Endodermal cell (in vitro differentiated cells): ENCODE measurements at regions not wholly inside any gene's neighbourhood (a gene's known extent, or its start where the extent isn't known, plus 50 kb on each side); places are given as distances from the start of the nearest gene placed in this dataset.

Experiments
- DNase-seq: peaks from one replicate; pipeline ENCODE4 v3.0.0-alpha.2; 2017
- H3K27ac ChIP-seq: 2 replicates; pipeline ENCODE4 v1.5.1; 2013; ENCODE audit warnings: mild to moderate bottlenecking, low read depth, low read length, moderate library complexity
- H3K27me3 ChIP-seq: 2 replicates; pipeline ENCODE4 v1.6.1; 2013; ENCODE audit warnings: mild to moderate bottlenecking, low read length, moderate library complexity; ENCODE audit not compliant: insufficient read depth, control insufficient read depth, poor library complexity, severe bottlenecking
- H3K36me3 ChIP-seq: 2 replicates; pipeline ENCODE4 v1.7.0; 2013; ENCODE audit warnings: mild to moderate bottlenecking, low read length, moderate library complexity; ENCODE audit not compliant: control insufficient read depth, insufficient read depth
- H3K4me1 ChIP-seq: one replicate; pipeline ENCODE4 v1.7.0; 2013; ENCODE audit warnings: low read length; ENCODE audit not compliant: control insufficient read depth, insufficient read depth
- H3K4me3 ChIP-seq: 2 replicates; pipeline ENCODE4 v1.5.1; 2013; ENCODE audit warnings: mild to moderate bottlenecking, low read length, moderate library complexity
- H3K9ac ChIP-seq: 2 replicates; pipeline ENCODE4 v1.6.1; 2013; ENCODE audit warnings: mild to moderate bottlenecking, low read length, moderate library complexity; ENCODE audit not compliant: poor library complexity, severe bottlenecking; ENCODE audit errors: extremely low read depth
- H3K9me3 ChIP-seq: 2 replicates; pipeline ENCODE4 v1.6.1; 2013; ENCODE audit warnings: mild to moderate bottlenecking, low read length, moderate library complexity; ENCODE audit not compliant: control insufficient read depth
- H3K27ac Mint-ChIP-seq: 2 replicates; pipeline ENCODE4 v1.8.0; 2020; ENCODE audit warnings: mixed read lengths
- H3K27me3 Mint-ChIP-seq: 2 replicates; pipeline ENCODE4 v1.8.0; 2021; ENCODE audit warnings: mild to moderate bottlenecking, mixed read lengths; ENCODE audit not compliant: insufficient read depth
- H3K36me3 Mint-ChIP-seq: 2 replicates; pipeline ENCODE4 v1.8.0; 2020; ENCODE audit warnings: low read depth, mixed read lengths
- H3K4me1 Mint-ChIP-seq: 2 replicates; pipeline ENCODE4 v1.8.0; 2020; ENCODE audit warnings: mixed read lengths
- H3K4me3 Mint-ChIP-seq: 2 replicates; pipeline ENCODE4 v1.8.0; 2020; ENCODE audit warnings: mild to moderate bottlenecking, moderate library complexity, mixed read lengths
- H3K9me3 Mint-ChIP-seq: 2 replicates; pipeline ENCODE4 v1.8.0; 2020; ENCODE audit warnings: mild to moderate bottlenecking, mixed read lengths
- CTCF ChIP-seq: fragments of 200-600 bp; sonication (generic); conservative IDR thresholded peaks from 2 replicates; pipeline ENCODE4 v1.5.0; 2021; ENCODE audit warnings: antibody characterized with exemption, mild to moderate bottlenecking
- WGBS, 2 experiments: methylation state at CpG; one replicate each; pipeline versions ENCODE4 v1.1.5 to v1.1.7; 2013; ENCODE audit warnings: missing lambda C conversion rate in 2 of 2, mixed read lengths in 1 of 2; ENCODE audit not compliant: insufficient coverage in 1 of 2, insufficient read length in 1 of 2; 5-methylcytosine and 5-hydroxymethylcytosine counted together

GRCh38 chr4:18075823-18076433, 54.4 kb upstream of the LCORL start:
- Mint-ChIP-seq H3K4me1 (no peaks in the 10 kb centered on the region), H3K9me3 (peaks cover 6% of the 10 kb centered on the region), H3K27me3 (peaks cover 55% of the 10 kb centered on the region), H3K27ac (no peak overlapping the region), H3K36me3 (no peaks in the 10 kb centered on the region), H3K4me3 (no peak overlapping the region)
- 84 to 90% methylated on average over 6 to 8 of the region's 8 CpGs for WGBS, 2 experiments
- H3K36me3 ChIP-seq = no peaks in the 10 kb centered on the region
- DNase-seq = peak; percentile 81
- H3K4me1 ChIP-seq = no peaks in the 10 kb centered on the region
- H3K4me3 ChIP-seq = no peak overlapping the region
- H3K9ac ChIP-seq = no peak overlapping the region
- peak; percentile 67 for TF ChIP-seq CTCF
- H3K9me3 ChIP-seq = no peaks in the 10 kb centered on the region
- no peak overlapping the region for H3K27ac ChIP-seq
- H3K27me3 ChIP-seq = peaks cover 11% of the 10 kb centered on the region

- Mint-ChIP-seq H3K27ac (no peak overlapping the region), H3K4me1 (no peaks in the 10 kb centered on the region), H3K36me3 (no peaks in the 10 kb centered on the region), H3K9me3 (peaks cover 6% of the 10 kb centered on the region), H3K27me3 (peaks cover 42% of the 10 kb centered on the region), H3K4me3 (no peak overlapping the region)
- Histone ChIP-seq H3K4me1 (no peaks in the 10 kb centered on the region), H3K27ac (no peak overlapping the region), H3K4me3 (no peak overlapping the region), H3K36me3 (no peaks in the 10 kb centered on the region), H3K9ac (no peak overlapping the region), H3K27me3 (peaks cover 4% of the 10 kb centered on the region), H3K9me3 (no peaks in the 10 kb centered on the region)
- no peak for DNase-seq
- no peak for TF ChIP-seq CTCF
Observed at GRCh38 chr4:18071894-18072293, 50.3 kb upstream of the LCORL start.
